SK-N-SH (cell line): ENCODE measurements at regions not wholly inside any gene's neighbourhood (a gene's known extent, or its start where the extent isn't known, plus 50 kb on each side); places are given as distances from the start of the nearest gene placed in this dataset.

Experiments used
- EP300 ChIP-seq, 2 experiments: IDR thresholded peaks; 2 replicates each; pipeline versions ENCODE4 v1.4.0 to v1.6.1; 2012; ENCODE audit warnings: borderline replicate concordance in 1 of 2, low read depth in 1 of 2, low read length in 1 of 2
- MEF2A ChIP-seq: IDR thresholded peaks from 2 replicates; pipeline ENCODE4 v1.4.0; 2012; ENCODE audit warnings: low read depth, borderline replicate concordance
- NRF1 ChIP-seq: IDR thresholded peaks from 2 replicates; pipeline ENCODE4 v1.6.1; 2012; ENCODE audit warnings: low read depth, mild to moderate bottlenecking, low read length
- POLR2AphosphoS5 ChIP-seq: IDR thresholded peaks from 2 replicates; pipeline ENCODE4 v1.6.1; 2012; ENCODE audit warnings: low read depth, low read length
- TF ChIP-seq, protein P1 (sequence below): fragments of 200-600 bp; sonication (generic); IDR thresholded peaks from 2 replicates; pipeline ENCODE4 v1.6.1; 2017; ENCODE audit warnings: antibody characterized with exemption, mild to moderate bottlenecking, moderate library complexity
- TF ChIP-seq, protein P2 (sequence below): IDR thresholded peaks from 2 replicates; pipeline ENCODE4 v1.4.0; 2012; ENCODE audit warnings: low read depth

DNA sequence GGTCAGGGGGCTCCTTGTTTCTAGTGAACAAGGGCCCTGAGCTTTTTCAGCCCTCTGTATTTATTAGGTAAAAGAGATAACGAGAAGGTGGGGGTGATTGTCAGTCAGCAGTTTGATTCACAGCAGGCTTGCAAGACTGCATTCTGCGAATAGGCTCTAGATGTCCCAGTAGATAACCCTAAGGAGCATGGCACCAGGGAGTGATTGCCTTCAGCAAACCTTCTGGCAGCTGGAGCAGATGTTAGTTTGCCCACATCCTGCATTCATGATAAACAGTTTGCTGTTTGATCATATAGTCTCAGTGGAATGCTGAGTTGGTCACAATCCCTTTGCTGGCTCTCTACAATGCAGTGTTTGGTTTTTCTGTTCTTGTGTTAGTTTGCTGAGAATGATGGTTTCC, 161.3 kb upstream of the GADL1 start:
- no peak for TF ChIP-seq POLR2AphosphoS5
- no peak for TF ChIP-seq EP300 (IDR thresholded peaks at IDR 0.05; ENCODE audit: borderline replicate concordance in 1 of 2, low read depth in 1 of 2, low read length in 1 of 2)
- TF ChIP-seq, protein P1, sequence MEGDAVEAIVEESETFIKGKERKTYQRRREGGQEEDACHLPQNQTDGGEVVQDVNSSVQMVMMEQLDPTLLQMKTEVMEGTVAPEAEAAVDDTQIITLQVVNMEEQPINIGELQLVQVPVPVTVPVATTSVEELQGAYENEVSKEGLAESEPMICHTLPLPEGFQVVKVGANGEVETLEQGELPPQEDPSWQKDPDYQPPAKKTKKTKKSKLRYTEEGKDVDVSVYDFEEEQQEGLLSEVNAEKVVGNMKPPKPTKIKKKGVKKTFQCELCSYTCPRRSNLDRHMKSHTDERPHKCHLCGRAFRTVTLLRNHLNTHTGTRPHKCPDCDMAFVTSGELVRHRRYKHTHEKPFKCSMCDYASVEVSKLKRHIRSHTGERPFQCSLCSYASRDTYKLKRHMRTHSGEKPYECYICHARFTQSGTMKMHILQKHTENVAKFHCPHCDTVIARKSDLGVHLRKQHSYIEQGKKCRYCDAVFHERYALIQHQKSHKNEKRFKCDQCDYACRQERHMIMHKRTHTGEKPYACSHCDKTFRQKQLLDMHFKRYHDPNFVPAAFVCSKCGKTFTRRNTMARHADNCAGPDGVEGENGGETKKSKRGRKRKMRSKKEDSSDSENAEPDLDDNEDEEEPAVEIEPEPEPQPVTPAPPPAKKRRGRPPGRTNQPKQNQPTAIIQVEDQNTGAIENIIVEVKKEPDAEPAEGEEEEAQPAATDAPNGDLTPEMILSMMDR: no peak
- TF ChIP-seq MEF2A: no peak
- no peak for TF ChIP-seq NRF1
- TF ChIP-seq, protein P2, sequence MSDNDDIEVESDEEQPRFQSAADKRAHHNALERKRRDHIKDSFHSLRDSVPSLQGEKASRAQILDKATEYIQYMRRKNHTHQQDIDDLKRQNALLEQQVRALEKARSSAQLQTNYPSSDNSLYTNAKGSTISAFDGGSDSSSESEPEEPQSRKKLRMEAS: no peak
